GM11168 (cell line): ENCODE measurements at regions not wholly inside any gene's neighbourhood (a gene's known extent, or its start where the extent isn't known, plus 50 kb on each side); places are given as distances from the start of the nearest gene placed in this dataset.

Experiments used
- in situ Hi-C: fragments of 300-500 bp; cut with MboI; formaldehyde crosslinking; loops from one replicate; pipeline ENCODE4 v1.12.0; 2022; ENCODE audit warnings: low sequenced_read_pairs; ENCODE audit not compliant: unreplicated experiment

GRCh38 chr1:72885841-72886240 is 603.5 kb upstream of the NEGR1 start:
- in situ Hi-C loops = no loop called here

DNA sequence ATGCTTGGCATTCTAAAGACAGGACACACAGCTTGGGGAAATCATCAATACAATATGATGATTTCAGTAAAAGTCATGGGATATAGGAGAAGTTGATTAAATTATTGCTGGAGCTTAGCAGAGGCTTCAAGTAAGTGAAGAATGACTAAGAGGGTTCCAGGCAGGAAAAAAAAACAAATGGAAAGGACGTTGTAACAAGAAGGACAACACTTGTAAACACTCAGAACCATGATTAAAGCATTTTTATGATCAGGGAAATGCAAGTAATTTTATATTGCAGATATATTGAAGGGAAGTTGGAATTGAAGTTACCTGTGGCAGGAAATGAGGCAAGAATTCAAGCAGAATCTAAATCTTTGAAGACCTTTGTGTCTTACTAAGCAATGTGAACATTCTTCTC is 602.7 kb upstream of the NEGR1 start:
- in situ Hi-C loops = no loop called here

- in situ Hi-C loops = no loop called here
These were observed 587.5 kb upstream of the NEGR1 start for GRCh38 chr1:72869873-72870272.

- in situ Hi-C loops = no loop called here
These were observed 587.1 kb upstream of the NEGR1 start for GRCh38 chr1:72869441-72869840.

- in situ Hi-C loops = no loop called here
These were observed 569.3 kb upstream of the NEGR1 start for GRCh38 chr1:72851597-72851996.

- in situ Hi-C loops = no loop called here
These were observed 566.7 kb upstream of the NEGR1 start for GRCh38 chr1:72848997-72849396.

DNA sequence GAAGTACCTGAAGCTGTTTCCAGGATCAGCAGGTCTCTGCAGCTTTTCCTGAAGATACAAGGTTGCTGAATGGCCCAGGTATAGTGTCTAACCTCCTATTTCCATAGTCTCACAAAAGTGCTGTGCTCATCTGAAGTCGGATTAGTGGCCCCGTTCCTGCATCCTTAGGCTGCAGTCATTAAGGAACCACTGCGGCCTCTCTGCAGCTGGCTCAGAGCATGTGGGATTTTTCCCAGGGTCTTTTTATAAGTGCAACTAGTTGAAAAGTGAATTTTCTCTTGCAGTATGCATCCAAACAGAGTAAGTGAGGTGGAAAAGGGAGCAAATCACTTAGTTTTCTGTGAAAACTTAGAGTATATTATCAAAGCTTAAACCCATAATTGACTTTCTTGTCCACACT is 565.3 kb upstream of the NEGR1 start:
- in situ Hi-C loops = no loop called here

- in situ Hi-C loops = no loop called here
These were observed 564.3 kb upstream of the NEGR1 start for GRCh38 chr1:72846476-72847278.

DNA sequence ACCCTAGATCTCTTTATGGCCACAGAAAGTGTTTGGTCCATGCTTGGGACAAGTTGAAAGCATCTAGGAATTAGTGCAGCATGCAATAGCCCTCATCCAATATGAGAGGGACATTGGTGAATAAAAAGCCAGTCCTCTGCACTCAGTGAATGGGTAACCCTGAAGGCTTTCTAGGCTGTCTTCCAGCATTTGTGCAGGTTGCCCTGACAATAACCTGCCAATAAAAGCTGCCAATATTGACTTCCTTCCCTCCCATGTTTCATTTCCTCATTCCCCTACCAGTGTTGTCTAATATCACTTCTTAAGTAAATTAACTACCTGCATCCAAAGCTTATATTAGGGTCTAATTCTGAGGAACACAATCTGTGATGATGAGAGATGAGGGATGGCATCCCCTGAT is 563.6 kb upstream of the NEGR1 start:
- in situ Hi-C loops = no loop called here

DNA sequence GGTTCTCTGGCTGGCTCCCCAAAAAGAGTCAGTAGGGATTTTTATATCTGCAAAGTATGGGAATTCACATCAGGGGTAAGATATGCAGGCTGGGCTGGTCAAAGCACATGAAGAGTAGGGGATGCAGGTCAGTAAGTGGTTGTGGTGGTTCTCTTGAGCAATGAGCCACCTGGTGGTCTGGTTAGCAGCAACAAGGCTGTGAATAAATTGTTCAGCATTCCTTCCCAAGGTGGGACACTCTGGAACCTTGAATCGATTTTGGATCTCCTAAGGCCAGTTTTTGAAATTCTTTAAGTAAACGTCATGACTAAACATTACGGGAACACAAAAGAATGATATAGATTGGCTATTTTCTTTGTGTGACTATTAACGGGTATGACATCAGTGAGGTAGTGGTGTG is 563.0 kb upstream of the NEGR1 start:
- in situ Hi-C loops = no loop called here

GRCh38 chr1:72837781-72838180 is 555.4 kb upstream of the NEGR1 start:
- in situ Hi-C loops = no loop called here

DNA sequence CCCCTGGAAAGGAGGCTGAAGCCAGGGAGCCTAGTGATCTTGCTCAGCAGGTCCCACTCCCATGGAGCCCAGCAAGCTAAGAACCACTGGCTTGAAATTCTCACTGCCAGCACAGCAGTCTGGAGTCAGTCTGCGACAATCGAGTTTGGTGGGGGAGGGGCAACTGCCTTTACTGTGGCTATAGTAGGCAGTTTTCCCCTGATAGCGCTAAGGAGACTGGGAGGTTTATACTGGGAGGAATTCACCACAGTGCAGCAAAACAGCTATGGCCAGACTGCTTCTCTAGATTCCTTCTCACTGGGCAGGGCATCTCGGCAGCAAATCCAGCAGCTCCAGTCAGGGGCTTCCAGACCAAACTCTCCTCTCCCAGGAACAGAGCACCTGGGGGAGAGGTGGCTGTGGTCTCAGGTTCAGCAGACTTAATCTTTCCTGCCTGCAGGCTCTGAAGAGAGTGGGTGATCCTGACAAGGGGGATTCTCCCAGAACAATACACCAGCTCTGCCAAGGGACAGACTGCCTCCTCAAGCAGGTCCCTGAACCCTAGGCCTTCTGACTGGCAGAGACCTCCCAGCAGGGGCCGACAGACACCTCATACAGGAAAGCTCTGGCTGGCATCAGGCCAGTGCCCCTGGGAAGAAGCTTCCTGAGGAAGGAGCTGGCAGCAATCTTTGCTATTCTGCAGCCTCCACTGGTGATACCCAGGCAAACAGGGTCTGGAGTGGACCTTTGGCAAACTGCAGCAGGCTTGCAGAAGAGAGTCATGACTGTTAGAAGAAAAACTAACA is 548.5 kb upstream of the NEGR1 start:
- in situ Hi-C loops = no loop called here

DNA sequence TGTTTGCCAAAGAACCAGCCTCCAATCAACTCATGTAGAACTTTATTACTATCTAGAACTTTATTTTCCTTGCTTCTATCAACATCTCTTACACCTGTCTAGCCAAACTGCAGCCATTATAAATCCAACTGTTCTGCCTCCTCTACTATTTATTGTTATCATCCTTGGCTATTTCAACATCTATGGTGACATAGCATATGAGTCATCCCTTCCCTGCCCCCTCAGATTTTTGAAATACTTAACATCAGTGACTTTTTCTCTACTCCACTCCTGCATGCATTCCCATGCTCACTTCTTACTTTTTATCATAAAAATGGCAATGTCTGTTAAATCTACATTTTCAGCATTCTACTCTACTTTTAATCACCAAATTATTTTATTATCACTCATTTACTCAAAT is 544.9 kb upstream of the NEGR1 start:
- in situ Hi-C loops = no loop called here

GRCh38 chr1:72804541-72804940 is 522.2 kb upstream of the NEGR1 start:
- in situ Hi-C loops = no loop called here

GRCh38 chr1:72781038-72781437 is 498.7 kb upstream of the NEGR1 start:
- in situ Hi-C loops = no loop called here

GRCh38 chr1:72780212-72780611 is 497.9 kb upstream of the NEGR1 start:
- in situ Hi-C loops = no loop called here

- in situ Hi-C loops = no loop called here
These were observed 495.6 kb upstream of the NEGR1 start for GRCh38 chr1:72777918-72778317.

GRCh38 chr1:72763481-72763880 is 481.1 kb upstream of the NEGR1 start:
- in situ Hi-C loops = no loop called here

DNA sequence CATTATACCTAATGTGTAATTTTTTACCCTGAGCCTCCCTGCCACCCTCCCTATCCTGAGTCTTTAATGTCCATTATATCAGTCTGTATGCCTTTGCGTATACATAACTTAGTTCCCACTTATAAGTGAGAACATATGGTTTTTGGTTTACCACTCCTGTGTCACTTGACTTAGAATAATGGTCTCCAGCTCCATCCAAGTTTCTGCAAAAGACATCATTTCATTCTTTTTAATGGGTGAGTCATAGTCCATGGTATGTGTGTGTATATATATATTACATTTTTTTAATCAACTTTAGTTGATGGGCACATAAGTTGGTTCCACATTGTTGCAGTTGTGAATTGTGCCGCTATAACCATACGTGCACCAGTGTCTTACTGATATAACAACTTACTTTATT is 477.1 kb upstream of the NEGR1 start:
- in situ Hi-C loops = no loop called here

GRCh38 chr1:72757843-72758242 is 475.5 kb upstream of the NEGR1 start:
- in situ Hi-C loops = no loop called here

GRCh38 chr1:72745413-72745812 is 463.1 kb upstream of the NEGR1 start:
- in situ Hi-C loops = no loop called here

DNA sequence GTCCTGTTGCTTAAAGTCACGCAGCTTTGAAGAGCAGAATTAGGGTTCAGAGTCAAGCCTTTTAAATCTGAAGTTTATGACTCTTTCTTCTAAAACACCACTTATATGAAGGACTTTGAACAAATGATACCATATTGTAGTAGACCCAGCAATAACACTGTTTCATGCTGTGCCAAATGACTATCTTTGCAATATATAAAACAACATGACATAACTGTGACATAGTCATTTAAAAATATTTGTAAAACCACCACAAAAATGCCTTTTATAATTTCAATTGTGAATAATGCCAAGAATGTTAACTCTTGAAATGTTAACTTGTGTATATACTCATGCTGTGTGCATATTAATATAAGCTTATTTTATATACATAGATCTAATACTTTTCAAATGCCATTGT is 452.1 kb upstream of the NEGR1 start:
- in situ Hi-C loops = no loop called here
